DOHH2 (cell line): ENCODE measurements at regions not wholly inside any gene's neighbourhood (a gene's known extent, or its start where the extent isn't known, plus 50 kb on each side); places are given as distances from the start of the nearest gene placed in this dataset.
"Not testable (repeated sequence)": the region's sequence is repeated elsewhere in the genome, so short reads cannot be mapped to it uniquely, and the experiment has no call there.

Experiments
- CTCF ChIP-seq: fragments of 200-600 bp; sonication (generic); IDR thresholded peaks from one replicate; pipeline ENCODE4 v1.5.1; 2014; ENCODE audit warnings: antibody characterized with exemption, mild to moderate bottlenecking, low read depth, low read length; ENCODE audit not compliant: poor library complexity, severe bottlenecking
- EZH2phosphoT487 ChIP-seq: fragments of 200-600 bp; sonication (generic); IDR thresholded peaks from 2 replicates; pipeline ENCODE4 v1.6.1; 2017; ENCODE audit warnings: borderline replicate concordance, mild to moderate bottlenecking, antibody characterized with exemption, low read length, moderate library complexity, mixed read lengths

DNA sequence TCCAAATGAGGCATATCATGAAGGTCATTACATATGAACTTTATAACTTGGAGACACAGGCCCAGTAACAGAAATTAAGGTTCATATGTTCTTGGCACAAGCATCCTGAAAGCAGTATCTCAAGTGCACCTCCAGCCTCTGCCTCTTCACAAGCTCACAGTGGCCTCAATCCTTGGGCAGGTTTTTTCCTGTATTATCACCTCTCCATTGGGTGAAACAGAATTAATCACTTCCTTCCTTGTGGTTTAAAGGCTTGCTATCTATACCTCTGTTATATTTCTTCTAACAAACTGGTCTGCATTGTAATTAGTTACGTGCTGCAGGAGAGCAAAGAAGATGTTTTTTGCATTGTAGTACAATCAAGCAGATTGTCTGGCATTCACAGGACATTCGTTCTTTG is 471.0 kb downstream of the FOXD4L4 start:
- TF ChIP-seq CTCF, EZH2phosphoT487: not testable (repeated sequence)
